Ascending aorta (tissue), 2 donors: ENCODE measurements at regions not wholly inside any gene's neighbourhood (a gene's known extent, or its start where the extent isn't known, plus 50 kb on each side); places are given as distances from the start of the nearest gene placed in this dataset.

ENCODE experiments used
- DNase-seq, 2 donors: peaks; one replicate each; pipeline ENCODE4 v3.0.0-alpha.2; 2019; ENCODE audit warnings: low spot score in 2 of 2
- H3K27ac ChIP-seq, 2 donors: fragments of 200-600 bp; sonication (generic); one replicate each; pipeline ENCODE4 v1.5.1; 2016 to 2017; ENCODE audit warnings: mild to moderate bottlenecking in 1 of 2
- H3K27me3 ChIP-seq: fragments of 200-600 bp; sonication (generic); one replicate; pipeline ENCODE4 v1.5.1; 2017
- H3K36me3 ChIP-seq, 2 donors: fragments of 200-600 bp; sonication (generic); one replicate each; pipeline ENCODE4 v1.5.1; 2016
- H3K4me1 ChIP-seq, 2 donors: fragments of 200-600 bp; sonication (generic); one replicate each; pipeline ENCODE4 v1.5.1; 2016 to 2017; ENCODE audit warnings: mild to moderate bottlenecking in 1 of 2
- H3K4me3 ChIP-seq, 2 donors: fragments of 200-600 bp; sonication (generic); one replicate each; pipeline ENCODE4 v1.5.1; 2016 to 2017; ENCODE audit warnings: mild to moderate bottlenecking in 1 of 2
- H3K9me3 ChIP-seq, 2 donors: fragments of 200-600 bp; sonication (generic); one replicate each; pipeline ENCODE4 v1.5.1; 2016
- intact Hi-C: fragments of 100-400 bp; cut with DNase I; formaldehyde crosslinking; loops from one replicate; pipeline ENCODE4 v1.15.1; 2023
- TF ChIP-seq, protein P1 (sequence below), 3 experiments: fragments of 200-600 bp in 2 of 3; fragments of 450-650 bp in 1 of 3; sonication (generic) in 2 of 3; IDR thresholded peaks; one replicate each; pipeline ENCODE4 v1.5.1; 2016 to 2019; ENCODE audit warnings: antibody characterized with exemption in 3 of 3, mild to moderate bottlenecking in 1 of 3, moderate library complexity in 1 of 3

DNA sequence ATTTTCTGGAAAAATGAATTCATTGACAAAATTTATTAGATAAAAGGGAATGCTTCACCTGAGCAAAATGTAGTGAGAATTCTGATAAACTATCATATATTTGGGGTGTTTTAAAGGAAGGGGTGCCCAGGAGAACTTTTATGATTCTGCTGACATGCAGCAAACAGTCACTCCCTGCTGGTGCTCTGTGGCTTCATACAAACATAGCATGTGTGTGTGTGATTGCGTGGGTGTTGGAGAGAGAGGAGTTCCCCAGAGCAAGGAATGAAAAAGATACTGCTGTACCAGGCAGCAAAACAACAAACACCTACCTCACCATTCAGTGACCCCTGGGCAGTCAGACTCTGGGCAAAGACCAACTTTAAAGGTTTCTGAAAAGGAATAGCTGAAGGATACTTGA is 546.7 kb downstream of the RFC3 start:
- no peak overlapping the region for H3K4me3 ChIP-seq
- TF ChIP-seq, protein P1, sequence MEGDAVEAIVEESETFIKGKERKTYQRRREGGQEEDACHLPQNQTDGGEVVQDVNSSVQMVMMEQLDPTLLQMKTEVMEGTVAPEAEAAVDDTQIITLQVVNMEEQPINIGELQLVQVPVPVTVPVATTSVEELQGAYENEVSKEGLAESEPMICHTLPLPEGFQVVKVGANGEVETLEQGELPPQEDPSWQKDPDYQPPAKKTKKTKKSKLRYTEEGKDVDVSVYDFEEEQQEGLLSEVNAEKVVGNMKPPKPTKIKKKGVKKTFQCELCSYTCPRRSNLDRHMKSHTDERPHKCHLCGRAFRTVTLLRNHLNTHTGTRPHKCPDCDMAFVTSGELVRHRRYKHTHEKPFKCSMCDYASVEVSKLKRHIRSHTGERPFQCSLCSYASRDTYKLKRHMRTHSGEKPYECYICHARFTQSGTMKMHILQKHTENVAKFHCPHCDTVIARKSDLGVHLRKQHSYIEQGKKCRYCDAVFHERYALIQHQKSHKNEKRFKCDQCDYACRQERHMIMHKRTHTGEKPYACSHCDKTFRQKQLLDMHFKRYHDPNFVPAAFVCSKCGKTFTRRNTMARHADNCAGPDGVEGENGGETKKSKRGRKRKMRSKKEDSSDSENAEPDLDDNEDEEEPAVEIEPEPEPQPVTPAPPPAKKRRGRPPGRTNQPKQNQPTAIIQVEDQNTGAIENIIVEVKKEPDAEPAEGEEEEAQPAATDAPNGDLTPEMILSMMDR (IDR thresholded peaks at IDR 0.05): no peak
- no peaks in the 10 kb centered on the region for H3K36me3 ChIP-seq
- no peaks in the 10 kb centered on the region for H3K4me1 ChIP-seq
- no peak overlapping the region for H3K27ac ChIP-seq
- intact Hi-C loops: no loop called here
- H3K9me3 ChIP-seq: peaks cover 0 to 6% of the 10 kb centered on the region in 2 donors
- DNase-seq: no peak
- no peaks in the 10 kb centered on the region for H3K27me3 ChIP-seq

GRCh38 chr13:34369931-34370330 is 552.0 kb downstream of the RFC3 start:
- no peak overlapping the region for H3K4me3 ChIP-seq
- no peak overlapping the region for H3K27ac ChIP-seq
- intact Hi-C loops: no loop called here
- DNase-seq: no peak
- peaks cover 0 to 4% of the 10 kb centered on the region in 2 donors for H3K9me3 ChIP-seq
- no peaks in the 10 kb centered on the region for H3K27me3 ChIP-seq
- TF ChIP-seq, protein P1 (IDR thresholded peaks at IDR 0.05): no peak
- no peaks in the 10 kb centered on the region for H3K4me1 ChIP-seq
- H3K36me3 ChIP-seq: no peaks in the 10 kb centered on the region

DNA sequence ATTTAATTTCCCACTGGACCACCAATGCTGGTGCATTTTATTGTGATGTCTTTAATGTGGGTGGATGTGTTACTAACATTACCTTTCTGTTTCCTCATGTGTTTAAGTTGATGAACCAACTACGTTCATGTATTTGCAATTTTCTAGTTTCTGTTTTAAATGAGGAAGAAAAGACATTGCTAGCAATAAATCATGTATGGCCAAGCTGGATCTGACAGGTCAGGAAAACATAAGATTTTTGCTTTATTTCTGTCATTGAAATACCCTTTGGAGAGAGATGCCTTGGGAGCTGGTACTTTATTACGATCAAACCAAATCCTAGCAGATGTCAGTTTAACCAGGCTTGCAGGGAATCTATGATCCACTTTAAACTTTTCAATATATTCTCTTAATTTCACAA is 553.2 kb downstream of the RFC3 start:
- Histone ChIP-seq H3K9me3 (peaks cover 0 to 4% of the 10 kb centered on the region in 2 donors), H3K27ac (no peak overlapping the region), H3K27me3 (no peaks in the 10 kb centered on the region), H3K4me3 (no peak overlapping the region), H3K36me3 (no peaks in the 10 kb centered on the region), H3K4me1 (no peaks in the 10 kb centered on the region)
- TF ChIP-seq, protein P1 (IDR thresholded peaks at IDR 0.05): no peak
- intact Hi-C loops: no loop called here
- no peak for DNase-seq

DNA sequence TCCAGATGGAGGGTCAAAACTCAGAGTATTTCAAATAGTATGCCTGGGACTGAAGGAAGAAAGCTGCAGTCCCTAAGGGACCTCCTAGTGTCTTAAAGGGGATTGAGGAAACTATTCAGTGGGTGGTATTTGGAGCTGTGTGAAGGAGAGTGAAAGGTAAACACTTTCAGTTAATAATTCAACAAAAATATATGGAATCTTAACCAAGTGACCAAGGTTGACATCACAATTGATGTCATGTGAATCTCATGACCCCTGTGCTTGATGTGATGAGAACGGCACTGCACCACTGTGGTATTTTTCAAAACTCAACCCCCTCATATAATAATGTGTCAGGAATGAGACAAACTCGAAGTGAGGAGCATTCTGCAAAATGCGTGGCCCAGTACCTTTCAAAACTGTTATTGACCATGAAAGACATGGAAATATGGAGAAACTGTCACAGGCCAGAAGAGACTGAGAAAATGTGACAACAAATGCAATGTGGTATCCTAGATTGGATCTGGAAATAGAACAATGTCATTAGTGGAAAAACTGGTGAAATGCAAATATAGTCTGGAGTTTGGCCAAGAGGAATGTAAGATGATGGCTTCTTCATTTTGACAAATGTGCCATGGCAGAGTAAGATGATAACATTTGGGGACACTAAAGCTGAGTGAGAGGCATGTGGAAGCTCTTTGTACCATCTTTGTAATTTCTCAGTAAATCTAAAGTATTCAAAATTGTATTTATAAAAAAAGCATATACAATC is 553.9 kb downstream of the RFC3 start:
- Histone ChIP-seq H3K4me1 (no peaks in the 10 kb centered on the region), H3K4me3 (no peak overlapping the region), H3K27me3 (no peaks in the 10 kb centered on the region), H3K27ac (no peak overlapping the region), H3K9me3 (no peaks in the 10 kb centered on the region), H3K36me3 (no peaks in the 10 kb centered on the region)
- DNase-seq: no peak
- TF ChIP-seq, protein P1 (IDR thresholded peaks at IDR 0.05): no peak
- intact Hi-C loops: no loop called here

DNA sequence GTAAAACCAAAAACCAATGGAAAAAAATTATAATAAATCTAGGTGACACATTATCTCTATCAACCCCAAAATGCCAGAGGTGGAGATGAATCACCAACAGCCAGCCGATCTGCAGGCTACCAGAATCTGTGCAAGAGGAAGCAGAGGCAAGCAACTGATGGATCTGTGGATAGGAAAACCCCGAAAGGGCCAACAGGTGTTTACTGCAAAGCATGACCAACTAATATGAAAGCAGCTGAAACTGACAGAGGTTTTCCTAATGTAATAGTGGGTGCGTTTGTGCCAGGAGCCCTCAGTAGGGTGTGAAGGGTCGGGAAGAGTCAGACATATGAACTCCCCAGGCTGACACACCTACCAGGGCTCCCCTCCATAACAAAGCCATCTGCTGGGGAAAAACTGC is 554.6 kb downstream of the RFC3 start:
- Histone ChIP-seq H3K4me3 (no peak overlapping the region), H3K4me1 (no peaks in the 10 kb centered on the region), H3K36me3 (no peaks in the 10 kb centered on the region), H3K27ac (no peak overlapping the region), H3K9me3 (no peaks in the 10 kb centered on the region), H3K27me3 (no peaks in the 10 kb centered on the region)
- intact Hi-C loops: no loop called here
- no peak for DNase-seq
- TF ChIP-seq, protein P1 (IDR thresholded peaks at IDR 0.05): no peak
